SKM-1 (cell line): ENCODE measurements at regions not wholly inside any gene's neighbourhood (a gene's known extent, or its start where the extent isn't known, plus 50 kb on each side); places are given as distances from the start of the nearest gene placed in this dataset.
A peak's percentile ranks its signal among the peaks of the same experiment; 100 is the strongest.
"Not testable (repeated sequence)": the region's sequence is repeated elsewhere in the genome, so short reads cannot be mapped to it uniquely, and the experiment has no call there.

Experiments used
- DNase-seq: peaks from one replicate; lab custom pipeline; 2025; ENCODE audit not compliant: unreplicated experiment; lab: John Stamatoyannopoulos, UW

GRCh38 chr10:32217216-32217615, 129.7 kb downstream of the EPC1 start:
- no peak for DNase-seq

- not testable (repeated sequence) for DNase-seq
These were observed 133.1 kb downstream of the EPC1 start for GRCh38 chr10:32213838-32214237.

- no peak for DNase-seq
These were observed 136.0 kb downstream of the EPC1 start for GRCh38 chr10:32211046-32211363.

GRCh38 chr10:32210306-32211045, 136.5 kb downstream of the EPC1 start:
- no peak for DNase-seq

- DNase-seq = not testable (repeated sequence)
These were observed 139.0 kb downstream of the EPC1 start for GRCh38 chr10:32208005-32208404.

GRCh38 chr10:32207544-32207943, 139.4 kb downstream of the EPC1 start:
- DNase-seq = peak; percentile 40

- DNase-seq = no peak
These were observed 141.3 kb downstream of the EPC1 start for GRCh38 chr10:32205670-32206069.

GRCh38 chr10:32204606-32205005, 142.4 kb downstream of the EPC1 start:
- no peak for DNase-seq

- no peak for DNase-seq
These were observed 143.6 kb upstream of the KIF5B start for GRCh38 chr10:32199714-32200394.

- DNase-seq = no peak
These were observed 141.2 kb upstream of the KIF5B start for GRCh38 chr10:32197423-32197822.

GRCh38 chr10:32190890-32191491, 134.8 kb upstream of the KIF5B start:
- peak; percentile 23 for DNase-seq

GRCh38 chr10:32189400-32190084, 133.3 kb upstream of the KIF5B start:
- no peak for DNase-seq

- DNase-seq = not testable (repeated sequence)
These were observed 132.4 kb upstream of the KIF5B start for GRCh38 chr10:32188601-32189000.

- no peak for DNase-seq
These were observed 131.5 kb upstream of the KIF5B start for GRCh38 chr10:32187686-32188085.

GRCh38 chr10:32183652-32184051, 127.4 kb upstream of the KIF5B start:
- not testable (repeated sequence) for DNase-seq

GRCh38 chr10:32182476-32182875, 126.3 kb upstream of the KIF5B start:
- no peak for DNase-seq

GRCh38 chr10:32180390-32181280, 124.4 kb upstream of the KIF5B start:
- no peak for DNase-seq

GRCh38 chr10:32179836-32180235, 123.6 kb upstream of the KIF5B start:
- no peak for DNase-seq

GRCh38 chr10:32177594-32177993, 121.4 kb upstream of the KIF5B start:
- not testable (repeated sequence) for DNase-seq

- no peak for DNase-seq
These were observed 119.4 kb upstream of the KIF5B start for GRCh38 chr10:32175629-32176028.
